ENCODE measurements at regions not wholly inside any gene's neighbourhood (a gene's known extent, or its start where the extent isn't known, plus 50 kb on each side); places are given as distances from the start of the nearest gene placed in this dataset.

DNA sequence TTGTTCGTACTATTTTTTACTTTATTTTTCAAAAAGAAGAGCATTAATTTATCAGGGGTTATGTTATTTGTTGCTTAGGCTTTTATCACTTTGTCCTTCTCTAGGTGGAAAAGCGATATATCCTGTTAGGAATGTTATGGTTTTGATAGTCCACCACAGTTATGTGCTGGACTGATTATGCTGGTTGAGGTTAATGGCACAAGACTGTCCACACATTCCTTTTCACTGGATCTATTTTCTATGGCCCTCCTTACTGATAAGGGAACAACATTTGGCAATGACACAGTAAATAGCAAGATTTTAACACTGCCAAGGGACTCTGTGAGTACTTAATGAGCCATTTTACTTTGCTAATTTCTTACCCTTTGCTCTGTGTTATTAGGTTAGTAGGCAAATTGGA is 1212.3 kb downstream of the NXPH1 start:
- no peaks in the 10 kb centered on the region for H3K4me1 Mint-ChIP-seq
- H3K27ac Mint-ChIP-seq: no peak overlapping the region
- H4K20me1 ChIP-seq (ENCODE audit: insufficient read depth, low read length): no peaks in the 10 kb centered on the region
- H3K27me3 Mint-ChIP-seq (ENCODE audit: low read depth in 3 of 3): no peaks in the 10 kb centered on the region
- no peaks in the 10 kb centered on the region for H3K36me3 ChIP-seq (replicated peaks in 1 of 2; ENCODE audit: control insufficient read depth in 1 of 2, insufficient read depth in 2 of 2, low read length in 2 of 2)
- no peaks in the 10 kb centered on the region for H3K36me3 Mint-ChIP-seq
- H3K4me3 Mint-ChIP-seq: no peak overlapping the region
- peaks cover 0 to 5% (median 3%) of the 10 kb centered on the region in 7 donors for H3K9me3 Mint-ChIP-seq
- no peak overlapping the region for H3K27ac ChIP-seq (ENCODE audit: low read depth in 1 of 2, low read length in 2 of 2)
- H3K4me3 ChIP-seq (replicated peaks in 1 of 3; ENCODE audit: low read depth in 2 of 3, low read length in 3 of 3): no peak overlapping the region
- DNase-seq: no peak
- H2AFZ ChIP-seq (ENCODE audit: insufficient read depth, low read depth, low read length, poor library complexity, severe bottlenecking): no peak overlapping the region
- WGBS (ENCODE audit: insufficient coverage): no CpG with 5 or more reads among the region's 2 CpGs
- no peaks in the 10 kb centered on the region for H3K27me3 ChIP-seq (ENCODE audit: control insufficient read depth in 2 of 2, insufficient read depth in 2 of 2, low read length in 2 of 2)
- no peaks in the 10 kb centered on the region for H3K9me3 ChIP-seq (replicated peaks in 1 of 2; ENCODE audit: control insufficient read depth in 1 of 2, insufficient read depth in 1 of 2, low read length in 2 of 2)
- H3K9ac ChIP-seq (ENCODE audit: insufficient read depth, low read length, poor library complexity, severe bottlenecking): no peak overlapping the region
- intact Hi-C loops (cut with micrococcal nuclease): no loop called here
- TF ChIP-seq, protein P1, sequence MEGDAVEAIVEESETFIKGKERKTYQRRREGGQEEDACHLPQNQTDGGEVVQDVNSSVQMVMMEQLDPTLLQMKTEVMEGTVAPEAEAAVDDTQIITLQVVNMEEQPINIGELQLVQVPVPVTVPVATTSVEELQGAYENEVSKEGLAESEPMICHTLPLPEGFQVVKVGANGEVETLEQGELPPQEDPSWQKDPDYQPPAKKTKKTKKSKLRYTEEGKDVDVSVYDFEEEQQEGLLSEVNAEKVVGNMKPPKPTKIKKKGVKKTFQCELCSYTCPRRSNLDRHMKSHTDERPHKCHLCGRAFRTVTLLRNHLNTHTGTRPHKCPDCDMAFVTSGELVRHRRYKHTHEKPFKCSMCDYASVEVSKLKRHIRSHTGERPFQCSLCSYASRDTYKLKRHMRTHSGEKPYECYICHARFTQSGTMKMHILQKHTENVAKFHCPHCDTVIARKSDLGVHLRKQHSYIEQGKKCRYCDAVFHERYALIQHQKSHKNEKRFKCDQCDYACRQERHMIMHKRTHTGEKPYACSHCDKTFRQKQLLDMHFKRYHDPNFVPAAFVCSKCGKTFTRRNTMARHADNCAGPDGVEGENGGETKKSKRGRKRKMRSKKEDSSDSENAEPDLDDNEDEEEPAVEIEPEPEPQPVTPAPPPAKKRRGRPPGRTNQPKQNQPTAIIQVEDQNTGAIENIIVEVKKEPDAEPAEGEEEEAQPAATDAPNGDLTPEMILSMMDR (IDR thresholded peaks at IDR 0.05): no peak
- H3K4me1 ChIP-seq (ENCODE audit: control insufficient read depth in 1 of 2, insufficient read depth in 2 of 2, low read length in 2 of 2): no peaks in the 10 kb centered on the region
- no peak overlapping the region for H3K4me2 ChIP-seq (replicated peaks; ENCODE audit: extremely low read depth, low read length, poor library complexity, severe bottlenecking)
- no peaks in the 10 kb centered on the region for H3K79me2 ChIP-seq (ENCODE audit: insufficient read depth, low read length)

DNA sequence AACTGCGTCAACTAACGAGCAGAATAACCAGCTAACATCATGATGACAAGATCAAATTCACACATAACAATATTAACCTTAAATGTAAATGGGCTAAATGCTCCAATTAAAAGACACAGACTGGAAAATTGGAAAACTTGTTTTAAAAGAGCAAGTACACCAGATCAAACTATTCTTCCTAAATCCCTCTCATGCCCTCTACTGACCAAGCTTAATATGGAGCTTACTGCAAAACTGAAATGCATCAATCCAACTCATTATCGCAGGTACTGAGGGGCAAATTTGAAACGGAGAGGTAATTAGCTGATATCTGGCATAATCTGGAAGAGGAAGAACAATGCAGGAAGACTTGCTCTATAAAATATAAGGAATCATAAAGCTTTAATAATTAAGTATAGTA is 1223.8 kb downstream of the NXPH1 start:
- Histone ChIP-seq H3K27ac (ENCODE audit: low read depth in 1 of 2, low read length in 2 of 2) (no peak overlapping the region), H2AFZ (ENCODE audit: insufficient read depth, low read depth, low read length, poor library complexity, severe bottlenecking) (no peak overlapping the region), H3K4me2 (replicated peaks; ENCODE audit: extremely low read depth, low read length, poor library complexity, severe bottlenecking) (no peak overlapping the region), H3K79me2 (ENCODE audit: insufficient read depth, low read length) (no peaks in the 10 kb centered on the region), H3K9ac (ENCODE audit: insufficient read depth, low read length, poor library complexity, severe bottlenecking) (no peak overlapping the region), H3K36me3 (replicated peaks in 1 of 2; ENCODE audit: control insufficient read depth in 1 of 2, insufficient read depth in 2 of 2, low read length in 2 of 2) (no peaks in the 10 kb centered on the region), H4K20me1 (ENCODE audit: insufficient read depth, low read length) (no peaks in the 10 kb centered on the region), H3K9me3 (replicated peaks in 1 of 2; ENCODE audit: control insufficient read depth in 1 of 2, insufficient read depth in 1 of 2, low read length in 2 of 2) (peaks cover 0 to 5% of the 10 kb centered on the region in 2 donors), H3K4me1 (ENCODE audit: control insufficient read depth in 1 of 2, insufficient read depth in 2 of 2, low read length in 2 of 2) (no peaks in the 10 kb centered on the region), H3K27me3 (ENCODE audit: control insufficient read depth in 2 of 2, insufficient read depth in 2 of 2, low read length in 2 of 2) (no peaks in the 10 kb centered on the region), H3K4me3 (replicated peaks in 1 of 3; ENCODE audit: low read depth in 2 of 3, low read length in 3 of 3) (no peak overlapping the region)
- TF ChIP-seq, protein P1 (IDR thresholded peaks at IDR 0.05): no peak
- Mint-ChIP-seq H3K27me3 (ENCODE audit: low read depth in 3 of 3) (peaks cover 0 to 2% (median 0%) of the 10 kb centered on the region in 3 donors), H3K4me1 (no peaks in the 10 kb centered on the region), H3K9me3 (peaks cover under 1 to 6% (median 4%) of the 10 kb centered on the region in 7 donors), H3K27ac (no peak overlapping the region), H3K4me3 (no peak overlapping the region), H3K36me3 (no peaks in the 10 kb centered on the region)
- intact Hi-C loops (cut with micrococcal nuclease): no loop called here
- no CpG with 5 or more reads among the region's 4 CpGs for WGBS (ENCODE audit: insufficient coverage)
- no peak for DNase-seq
